GM12878 (cell line): ENCODE measurements at regions not wholly inside any gene's neighbourhood (a gene's known extent, or its start where the extent isn't known, plus 50 kb on each side); places are given as distances from the start of the nearest gene placed in this dataset.

ENCODE experiments used
- ATAC-seq: fragments of 200-7000 bp; cut with Tn5 transposase; 3 replicates; pipeline ENCODE4 v1.9.1; 2020; ENCODE audit warnings: mild to moderate bottlenecking, moderate library complexity
- BruUV-seq: library from RNA; stranded (reverse); fragments of 400-500 nt; replicated peaks from 2 replicates; lab custom pipeline; 2021; lab: Mats Ljungman, UMichigan
- CTCF ChIA-PET: fragments of 300-600 bp; sonication (Branson Sonifier 250); formaldehyde crosslinking; extraction: SDS; loops from one replicate; lab custom pipeline; 2021; ENCODE audit warnings: inconsistent platforms; lab: Yijun Ruan, JAX
- POLR2A ChIA-PET: fragments of 350-600 bp; formaldehyde crosslinking; extraction: SDS; loops from one replicate; lab custom pipeline; 2021; ENCODE audit warnings: inconsistent platforms; lab: Charles Lee
- RAD21 ChIA-PET: fragments of 300-600 bp; sonication (Branson Sonifier 250); formaldehyde crosslinking; loops from one replicate; lab custom pipeline; 2023; ENCODE audit warnings: antibody characterized with exemption; ENCODE audit not compliant: unreplicated experiment; lab: Charles Lee
- SMC1A ChIA-PET: fragments of 300-600 bp; sonication (Branson Sonifier 250); formaldehyde crosslinking; loops from one replicate; lab custom pipeline; 2023; ENCODE audit not compliant: unreplicated experiment, uncharacterized antibody; lab: Charles Lee
- DNase-seq: peaks from one replicate; pipeline ENCODE4 v3.0.0-alpha.2; 2011; ENCODE audit warnings: low read depth, low spot score
- FAIRE-seq: peaks from 3 replicates; lab custom pipeline; 2011; peaks lifted over from hg19 to GRCh38; lab: Jason Lieb, UNC
- H2AFZ ChIP-seq: 2 replicates; pipeline ENCODE4 v1.6.0; 2011; ENCODE audit warnings: low read depth, low read length, control low read depth; ENCODE audit not compliant: control insufficient read depth
- H3K27ac ChIP-seq: 2 replicates; pipeline ENCODE4 v1.5.1; 2011; ENCODE audit warnings: control low read depth; ENCODE audit not compliant: control insufficient read depth, insufficient read depth
- H3K27me3 ChIP-seq, 2 experiments: replicated peaks in 1 of 2; 2 replicates each; pipeline versions ENCODE4 v1.6.0 to v1.6.1; 2011; ENCODE audit warnings: low read length in 1 of 2; ENCODE audit not compliant: control insufficient read depth in 2 of 2, insufficient read depth in 2 of 2
- H3K36me3 ChIP-seq, 2 experiments: 2 replicates each; pipeline ENCODE4 v1.5.1; 2011; ENCODE audit warnings: low read length in 1 of 2; ENCODE audit not compliant: control insufficient read depth in 2 of 2, insufficient read depth in 2 of 2
- H3K4me1 ChIP-seq: 2 replicates; pipeline ENCODE4 v1.6.1; 2011; ENCODE audit warnings: mild to moderate bottlenecking, low read length, moderate library complexity, mixed read lengths; ENCODE audit not compliant: control insufficient read depth, insufficient read depth
- H3K4me2 ChIP-seq: 2 replicates; pipeline ENCODE4 v1.6.0; 2011; ENCODE audit warnings: control low read depth; ENCODE audit not compliant: control insufficient read depth, insufficient read depth
- H3K4me3 ChIP-seq: fragments of 200-600 bp; sonication (generic); 2 replicates; pipeline ENCODE4 v1.5.1; 2016
- H3K79me2 ChIP-seq: 2 replicates; pipeline ENCODE4 v1.6.0; 2011; ENCODE audit warnings: low read length; ENCODE audit not compliant: control insufficient read depth, insufficient read depth
- H3K9ac ChIP-seq: 2 replicates; pipeline ENCODE4 v1.8.0; 2011; ENCODE audit warnings: low read length, control low read depth, mixed read lengths; ENCODE audit not compliant: control insufficient read depth, insufficient read depth
- H3K9me3 ChIP-seq: replicated peaks from 3 replicates; pipeline ENCODE4 v1.5.1; 2011; ENCODE audit warnings: mild to moderate bottlenecking, low read length; ENCODE audit not compliant: control insufficient read depth, insufficient read depth
- H4K20me1 ChIP-seq: 2 replicates; pipeline ENCODE4 v1.6.0; 2011; ENCODE audit not compliant: control insufficient read depth, insufficient read depth
- CEBPB ChIP-seq, 2 experiments: fragments of 150-350 bp in 1 of 2; IDR thresholded peaks; 2 replicates each; pipeline ENCODE4 v1.6.1; 2012 to 2014; ENCODE audit warnings: low read depth in 2 of 2, low read length in 2 of 2, borderline replicate concordance in 1 of 2, inconsistent platforms in 1 of 2
- CHD1 ChIP-seq: IDR thresholded peaks from 2 replicates; pipeline ENCODE4 v1.6.1; 2012; ENCODE audit warnings: low read depth, low read length, improper control_type of control experiment
- CHD4 ChIP-seq: fragments of 200-600 bp; sonication (generic); IDR thresholded peaks from 2 replicates; pipeline ENCODE4 v1.6.1; 2016; ENCODE audit warnings: mild to moderate bottlenecking
- CREM ChIP-seq: IDR thresholded peaks from 2 replicates; pipeline ENCODE4 v1.6.1; 2014; ENCODE audit warnings: antibody characterized with exemption, low read depth
- HDAC6 ChIP-seq: fragments of 200-600 bp; sonication (generic); IDR thresholded peaks from one replicate; pipeline ENCODE4 v1.8.0; 2017; ENCODE audit warnings: antibody characterized with exemption; ENCODE audit not compliant: unreplicated experiment
- IKZF1 ChIP-seq: fragments of 450-650 bp; conservative IDR thresholded peaks from 2 replicates; pipeline ENCODE4 v1.6.1; 2017; ENCODE audit warnings: antibody characterized with exemption, mild to moderate bottlenecking
- KAT2A ChIP-seq: conservative IDR thresholded peaks from 2 replicates; pipeline ENCODE4 v1.6.1; 2011; ENCODE audit warnings: low read depth, low read length; ENCODE audit not compliant: control insufficient read depth
- NRF1 ChIP-seq: conservative IDR thresholded peaks from 2 replicates; pipeline ENCODE4 v1.6.1; 2011; ENCODE audit warnings: mild to moderate bottlenecking, low read depth, low read length, improper control_type of control experiment
- PAX8 ChIP-seq: fragments of 450-650 bp; IDR thresholded peaks from 2 replicates; pipeline ENCODE4 v1.6.1; 2017; ENCODE audit warnings: mild to moderate bottlenecking, moderate library complexity
- POLR2A ChIP-seq: IDR thresholded peaks from 2 replicates; pipeline ENCODE4 v1.6.1; 2011; ENCODE audit warnings: low read depth, mild to moderate bottlenecking, low read length
- ZNF207 ChIP-seq: fragments of 450-650 bp; IDR thresholded peaks from 2 replicates; pipeline ENCODE4 v1.6.1; 2014; ENCODE audit warnings: antibody characterized with exemption, mild to moderate bottlenecking, borderline replicate concordance
- ZNF217 ChIP-seq: fragments of 450-650 bp; IDR thresholded peaks from 2 replicates; pipeline ENCODE4 v1.6.1; 2017; ENCODE audit warnings: antibody characterized with exemption, mild to moderate bottlenecking
- ZNF274 ChIP-seq: IDR thresholded peaks from one replicate; pipeline ENCODE4 v1.8.0; 2011; ENCODE audit not compliant: insufficient read length, insufficient read depth
- WGBS: methylation state at CpG from one replicate; pipeline ENCODE4 v1.1.6; 2016; ENCODE audit warnings: low lambda C conversion rate; ENCODE audit not compliant: insufficient replicate concordance, insufficient coverage; ENCODE audit errors: missing lambda C conversion rate; 5-methylcytosine and 5-hydroxymethylcytosine counted together
- in situ Hi-C: fragments of 300-500 bp; cut with MboI; formaldehyde crosslinking; loops from 9 replicates; pipeline ENCODE4 v1.14.3; 2018; ENCODE audit warnings: mixed read lengths
- intact Hi-C: fragments of 100-400 bp; cut with micrococcal nuclease; formaldehyde crosslinking; loops from one replicate; pipeline ENCODE4 v1.14.2; 2022; ENCODE audit not compliant: unreplicated experiment
- TF ChIP-seq, protein P1 (sequence below), 3 experiments: IDR thresholded peaks in 2 of 3; conservative IDR thresholded peaks in 1 of 3; 2 replicates each; pipeline ENCODE4 v1.5.1; 2011; ENCODE audit warnings: low read depth in 3 of 3, low read length in 3 of 3, mild to moderate bottlenecking in 3 of 3, control low read depth in 2 of 3, moderate library complexity in 2 of 3, inconsistent platforms in 1 of 3, mixed read lengths in 1 of 3; ENCODE audit not compliant: control insufficient read depth in 2 of 3, insufficient read depth in 1 of 3; ENCODE audit errors: extremely low read depth in 1 of 3
- TF ChIP-seq, protein P2 (sequence below): fragments of 450-650 bp; IDR thresholded peaks from 2 replicates; pipeline ENCODE4 v1.6.1; 2018; ENCODE audit warnings: mild to moderate bottlenecking, low read depth, moderate library complexity; ENCODE audit not compliant: partially characterized antibody
- TF ChIP-seq, protein P3 (sequence below): fragments of 450-650 bp; IDR thresholded peaks from 2 replicates; pipeline ENCODE4 v1.6.1; 2017; ENCODE audit warnings: mild to moderate bottlenecking, moderate library complexity

DNA sequence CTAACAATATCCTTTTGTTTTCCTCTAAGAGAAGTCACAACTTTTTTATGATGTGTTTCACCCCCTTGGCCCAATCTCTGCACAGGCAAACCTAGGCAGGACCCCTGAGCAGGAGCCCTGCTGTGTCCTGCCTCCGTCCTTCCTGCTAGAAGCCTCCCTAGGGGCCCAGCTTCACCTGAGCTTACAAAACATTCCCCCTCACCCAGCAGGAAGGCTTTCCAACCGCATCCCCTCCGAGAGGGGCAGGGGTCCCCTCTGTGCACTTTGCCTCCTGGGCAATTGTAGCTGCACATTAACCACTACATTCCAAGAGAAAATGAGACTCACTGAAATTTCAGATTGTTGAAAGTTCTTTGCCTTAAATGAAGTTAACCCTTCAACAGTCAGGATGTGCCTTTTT, 176.2 kb downstream of the IRX2 start:
- H3K4me3 ChIP-seq: no peak overlapping the region
- H2AFZ ChIP-seq: no peak overlapping the region
- ChIA-PET SMC1A (interaction anchor here (0.7 kb wide), 1 partner anchor 9 kb away, joined by 3 read pairs; no protein-coding TSS in a partner anchor), POLR2A (no interaction called here), RAD21 (no interaction called here), CTCF (no interaction called here)
- H3K4me1 ChIP-seq: no peaks in the 10 kb centered on the region
- BruUV-seq: no TSS peak
- no peaks in the 10 kb centered on the region for H3K79me2 ChIP-seq
- no peak overlapping the region for H3K4me2 ChIP-seq
- no peaks in the 10 kb centered on the region for H4K20me1 ChIP-seq
- WGBS: 0% methylated on average over 3 of the region's 3 CpGs
- DNase-seq (no peak), FAIRE-seq (no peak), ATAC-seq (no peak)
- no peaks in the 10 kb centered on the region; the same call in 2 of the 3 replicates for H3K9me3 ChIP-seq
- TF ChIP-seq KAT2A (no peak), CHD4 (no peak), ZNF207 (no peak), ZNF274 (no peak), PAX8 (no peak), HDAC6 (no peak), NRF1 (no peak), CHD1 (no peak), CEBPB (IDR thresholded peaks at IDR 0.05; ENCODE audit: borderline replicate concordance in 1 of 2, low read depth in 2 of 2, low read length in 2 of 2) (no peak), CREM (no peak), POLR2A (no peak), IKZF1 (no peak), ZNF217 (no peak)
- TF ChIP-seq, protein P1, sequence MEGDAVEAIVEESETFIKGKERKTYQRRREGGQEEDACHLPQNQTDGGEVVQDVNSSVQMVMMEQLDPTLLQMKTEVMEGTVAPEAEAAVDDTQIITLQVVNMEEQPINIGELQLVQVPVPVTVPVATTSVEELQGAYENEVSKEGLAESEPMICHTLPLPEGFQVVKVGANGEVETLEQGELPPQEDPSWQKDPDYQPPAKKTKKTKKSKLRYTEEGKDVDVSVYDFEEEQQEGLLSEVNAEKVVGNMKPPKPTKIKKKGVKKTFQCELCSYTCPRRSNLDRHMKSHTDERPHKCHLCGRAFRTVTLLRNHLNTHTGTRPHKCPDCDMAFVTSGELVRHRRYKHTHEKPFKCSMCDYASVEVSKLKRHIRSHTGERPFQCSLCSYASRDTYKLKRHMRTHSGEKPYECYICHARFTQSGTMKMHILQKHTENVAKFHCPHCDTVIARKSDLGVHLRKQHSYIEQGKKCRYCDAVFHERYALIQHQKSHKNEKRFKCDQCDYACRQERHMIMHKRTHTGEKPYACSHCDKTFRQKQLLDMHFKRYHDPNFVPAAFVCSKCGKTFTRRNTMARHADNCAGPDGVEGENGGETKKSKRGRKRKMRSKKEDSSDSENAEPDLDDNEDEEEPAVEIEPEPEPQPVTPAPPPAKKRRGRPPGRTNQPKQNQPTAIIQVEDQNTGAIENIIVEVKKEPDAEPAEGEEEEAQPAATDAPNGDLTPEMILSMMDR (IDR thresholded peaks at IDR 0.05 in 2 of 3, conservative IDR thresholded peaks at IDR 0.05 in 1 of 3; ENCODE audit: control insufficient read depth in 2 of 3, extremely low read depth in 1 of 3, insufficient read depth in 1 of 3, low read depth in 3 of 3, low read length in 3 of 3): no peak
- TF ChIP-seq, protein P2, sequence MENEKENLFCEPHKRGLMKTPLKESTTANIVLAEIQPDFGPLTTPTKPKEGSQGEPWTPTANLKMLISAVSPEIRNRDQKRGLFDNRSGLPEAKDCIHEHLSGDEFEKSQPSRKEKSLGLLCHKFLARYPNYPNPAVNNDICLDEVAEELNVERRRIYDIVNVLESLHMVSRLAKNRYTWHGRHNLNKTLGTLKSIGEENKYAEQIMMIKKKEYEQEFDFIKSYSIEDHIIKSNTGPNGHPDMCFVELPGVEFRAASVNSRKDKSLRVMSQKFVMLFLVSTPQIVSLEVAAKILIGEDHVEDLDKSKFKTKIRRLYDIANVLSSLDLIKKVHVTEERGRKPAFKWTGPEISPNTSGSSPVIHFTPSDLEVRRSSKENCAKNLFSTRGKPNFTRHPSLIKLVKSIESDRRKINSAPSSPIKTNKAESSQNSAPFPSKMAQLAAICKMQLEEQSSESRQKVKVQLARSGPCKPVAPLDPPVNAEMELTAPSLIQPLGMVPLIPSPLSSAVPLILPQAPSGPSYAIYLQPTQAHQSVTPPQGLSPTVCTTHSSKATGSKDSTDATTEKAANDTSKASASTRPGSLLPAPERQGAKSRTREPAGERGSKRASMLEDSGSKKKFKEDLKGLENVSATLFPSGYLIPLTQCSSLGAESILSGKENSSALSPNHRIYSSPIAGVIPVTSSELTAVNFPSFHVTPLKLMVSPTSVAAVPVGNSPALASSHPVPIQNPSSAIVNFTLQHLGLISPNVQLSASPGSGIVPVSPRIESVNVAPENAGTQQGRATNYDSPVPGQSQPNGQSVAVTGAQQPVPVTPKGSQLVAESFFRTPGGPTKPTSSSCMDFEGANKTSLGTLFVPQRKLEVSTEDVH: no peak
- TF ChIP-seq, protein P3, sequence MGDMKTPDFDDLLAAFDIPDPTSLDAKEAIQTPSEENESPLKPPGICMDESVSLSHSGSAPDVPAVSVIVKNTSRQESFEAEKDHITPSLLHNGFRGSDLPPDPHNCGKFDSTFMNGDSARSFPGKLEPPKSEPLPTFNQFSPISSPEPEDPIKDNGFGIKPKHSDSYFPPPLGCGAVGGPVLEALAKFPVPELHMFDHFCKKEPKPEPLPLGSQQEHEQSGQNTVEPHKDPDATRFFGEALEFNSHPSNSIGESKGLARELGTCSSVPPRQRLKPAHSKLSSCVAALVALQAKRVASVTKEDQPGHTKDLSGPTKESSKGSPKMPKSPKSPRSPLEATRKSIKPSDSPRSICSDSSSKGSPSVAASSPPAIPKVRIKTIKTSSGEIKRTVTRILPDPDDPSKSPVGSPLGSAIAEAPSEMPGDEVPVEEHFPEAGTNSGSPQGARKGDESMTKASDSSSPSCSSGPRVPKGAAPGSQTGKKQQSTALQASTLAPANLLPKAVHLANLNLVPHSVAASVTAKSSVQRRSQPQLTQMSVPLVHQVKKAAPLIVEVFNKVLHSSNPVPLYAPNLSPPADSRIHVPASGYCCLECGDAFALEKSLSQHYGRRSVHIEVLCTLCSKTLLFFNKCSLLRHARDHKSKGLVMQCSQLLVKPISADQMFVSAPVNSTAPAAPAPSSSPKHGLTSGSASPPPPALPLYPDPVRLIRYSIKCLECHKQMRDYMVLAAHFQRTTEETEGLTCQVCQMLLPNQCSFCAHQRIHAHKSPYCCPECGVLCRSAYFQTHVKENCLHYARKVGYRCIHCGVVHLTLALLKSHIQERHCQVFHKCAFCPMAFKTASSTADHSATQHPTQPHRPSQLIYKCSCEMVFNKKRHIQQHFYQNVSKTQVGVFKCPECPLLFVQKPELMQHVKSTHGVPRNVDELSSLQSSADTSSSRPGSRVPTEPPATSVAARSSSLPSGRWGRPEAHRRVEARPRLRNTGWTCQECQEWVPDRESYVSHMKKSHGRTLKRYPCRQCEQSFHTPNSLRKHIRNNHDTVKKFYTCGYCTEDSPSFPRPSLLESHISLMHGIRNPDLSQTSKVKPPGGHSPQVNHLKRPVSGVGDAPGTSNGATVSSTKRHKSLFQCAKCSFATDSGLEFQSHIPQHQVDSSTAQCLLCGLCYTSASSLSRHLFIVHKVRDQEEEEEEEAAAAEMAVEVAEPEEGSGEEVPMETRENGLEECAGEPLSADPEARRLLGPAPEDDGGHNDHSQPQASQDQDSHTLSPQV: no peak
- no peak overlapping the region for H3K9ac ChIP-seq
- no peaks in the 10 kb centered on the region for H3K27me3 ChIP-seq
- no peaks in the 10 kb centered on the region for H3K36me3 ChIP-seq
- H3K27ac ChIP-seq: no peak overlapping the region
- intact Hi-C loops (no loop called here), in situ Hi-C loops (no loop called here)
